IMR-90 (cell line): ENCODE measurements at regions not wholly inside any gene's neighbourhood (a gene's known extent, or its start where the extent isn't known, plus 50 kb on each side); places are given as distances from the start of the nearest gene placed in this dataset.
A peak's percentile ranks its signal among the peaks of the same experiment; 100 is the strongest.

Experiments used
- ATAC-seq: fragments of 200-7000 bp; cut with Tn5 transposase; 2 replicates; pipeline ENCODE4 v1.9.1; 2020; ENCODE audit warnings: low read depth, mild to moderate bottlenecking, moderate library complexity
- BruUV-seq: library from RNA; stranded (reverse); fragments of 400-500 nt; replicated peaks from 2 replicates; lab custom pipeline; 2021; lab: Mats Ljungman, UMichigan
- CTCF ChIA-PET: fragments of 300-600 bp; formaldehyde crosslinking; extraction: SDS; loops from one replicate; lab custom pipeline; 2021; ENCODE audit warnings: antibody characterized with exemption; lab: Yijun Ruan, JAX
- POLR2A ChIA-PET: fragments of 300-600 bp; sonication (Branson Sonifier 250); formaldehyde crosslinking; loops from one replicate; lab custom pipeline; 2022; ENCODE audit warnings: antibody characterized with exemption; ENCODE audit not compliant: unreplicated experiment; lab: Charles Lee
- DNase-seq: peaks from one replicate; pipeline ENCODE4 v3.0.0; 2013
- H2AFZ ChIP-seq: replicated peaks from 2 replicates; pipeline ENCODE3; 2013; ENCODE audit warnings: low read length, mild to moderate bottlenecking; ENCODE audit not compliant: poor library complexity
- H2AK5ac ChIP-seq: 2 replicates; pipeline ENCODE4 v1.6.1; 2013; ENCODE audit warnings: low read depth, low read length, inconsistent platforms
- H2AK9ac ChIP-seq: replicated peaks from 2 replicates; pipeline ENCODE3; 2013; ENCODE audit warnings: mild to moderate bottlenecking, low read depth, low read length, moderate library complexity; ENCODE audit not compliant: poor library complexity
- H2BK120ac ChIP-seq: 2 replicates; pipeline ENCODE4 v1.6.1; 2013; ENCODE audit warnings: low read depth, low read length, inconsistent platforms
- H2BK15ac ChIP-seq: 3 replicates; pipeline ENCODE4 v1.6.1; 2013; ENCODE audit warnings: low read depth, low read length, inconsistent platforms
- H2BK20ac ChIP-seq: 2 replicates; pipeline ENCODE4 v1.6.1; 2013; ENCODE audit warnings: low read depth, mild to moderate bottlenecking, inconsistent platforms, low read length, moderate library complexity
- H2BK5ac ChIP-seq: 2 replicates; pipeline ENCODE4 v1.6.1; 2013; ENCODE audit warnings: mild to moderate bottlenecking, low read depth, low read length, inconsistent platforms; ENCODE audit not compliant: poor library complexity, severe bottlenecking
- H3K14ac ChIP-seq: replicated peaks from 2 replicates; pipeline ENCODE4 v1.6.1; 2013; ENCODE audit warnings: low read depth, low read length, inconsistent platforms
- H3K18ac ChIP-seq: 2 replicates; pipeline ENCODE4 v1.6.1; 2013; ENCODE audit warnings: low read depth, low read length, control low read depth
- H3K23ac ChIP-seq: 2 replicates; pipeline ENCODE4 v1.6.1; 2013; ENCODE audit warnings: low read depth, low read length, inconsistent platforms
- H3K27ac ChIP-seq: 2 replicates; pipeline ENCODE4 v1.5.1; 2013; ENCODE audit warnings: mild to moderate bottlenecking, control low read depth, low read length; ENCODE audit not compliant: insufficient read depth
- H3K27me3 ChIP-seq: 2 replicates; pipeline ENCODE4 v1.6.1; 2013; ENCODE audit warnings: low read length; ENCODE audit not compliant: control insufficient read depth, insufficient read depth
- H3K36me3 ChIP-seq: 2 replicates; pipeline ENCODE4 v1.6.1; 2013; ENCODE audit warnings: low read length, mixed read lengths; ENCODE audit not compliant: control insufficient read depth, insufficient read depth
- H3K4ac ChIP-seq: 2 replicates; pipeline ENCODE4 v1.6.1; 2013; ENCODE audit warnings: low read depth, low read length, inconsistent platforms
- H3K4me1 ChIP-seq: 2 replicates; pipeline ENCODE4 v1.6.1; 2013; ENCODE audit warnings: low read length, mixed read lengths; ENCODE audit not compliant: control insufficient read depth, insufficient read depth
- H3K4me2 ChIP-seq: 2 replicates; pipeline ENCODE4 v1.6.1; 2013; ENCODE audit warnings: low read depth, mild to moderate bottlenecking, control low read depth, low read length, moderate library complexity
- H3K4me3 ChIP-seq: 2 replicates; pipeline ENCODE4 v1.5.1; 2013; ENCODE audit warnings: low read depth, mild to moderate bottlenecking, control low read depth, low read length, moderate library complexity; ENCODE audit not compliant: insufficient read depth
- H3K56ac ChIP-seq: 2 replicates; pipeline ENCODE4 v1.6.1; 2013; ENCODE audit warnings: low read length, inconsistent platforms; ENCODE audit not compliant: insufficient read depth; ENCODE audit errors: extremely low read depth
- H3K79me1 ChIP-seq, 2 experiments: 2 replicates each; pipeline ENCODE4 v1.6.1; 2013; ENCODE audit warnings: low read length in 2 of 2, inconsistent platforms in 1 of 2, low read depth in 1 of 2
- H3K9ac ChIP-seq: 2 replicates; pipeline ENCODE4 v1.6.1; 2013; ENCODE audit warnings: low read depth, low read length, control low read depth
- H3K9me1 ChIP-seq: 2 replicates; pipeline ENCODE4 v1.6.1; 2013; ENCODE audit warnings: low read length, inconsistent platforms; ENCODE audit not compliant: insufficient read depth
- H3K9me3 ChIP-seq: 2 replicates; pipeline ENCODE4 v1.6.1; 2013; ENCODE audit warnings: low read length; ENCODE audit not compliant: control insufficient read depth, insufficient read depth
- H4K20me1 ChIP-seq: 2 replicates; pipeline ENCODE4 v1.6.1; 2013; ENCODE audit warnings: low read length, inconsistent platforms; ENCODE audit not compliant: insufficient read depth
- H4K5ac ChIP-seq: 2 replicates; pipeline ENCODE4 v1.6.1; 2013; ENCODE audit warnings: mild to moderate bottlenecking, low read depth, low read length, control low read depth
- H4K8ac ChIP-seq, 2 experiments: 2 replicates each; pipeline ENCODE4 v1.6.1; 2013; ENCODE audit warnings: low read depth in 2 of 2, low read length in 2 of 2, control low read depth in 1 of 2, inconsistent platforms in 1 of 2
- H4K91ac ChIP-seq: 2 replicates; pipeline ENCODE4 v1.6.1; 2013; ENCODE audit warnings: low read depth, low read length, inconsistent platforms; ENCODE audit not compliant: insufficient read depth
- BHLHE40 ChIP-seq: fragments of 150-350 bp; IDR thresholded peaks from 2 replicates; pipeline ENCODE4 v1.6.1; 2016; ENCODE audit warnings: mild to moderate bottlenecking, low read depth, low read length
- CEBPB ChIP-seq: IDR thresholded peaks from 2 replicates; pipeline ENCODE4 v1.6.1; 2012; ENCODE audit warnings: low read depth, low read length, improper control_type of control experiment
- MAFK ChIP-seq: IDR thresholded peaks from 2 replicates; pipeline ENCODE4 v1.6.1; 2012; ENCODE audit warnings: low read depth, low read length, improper control_type of control experiment
- NFE2L2 ChIP-seq: fragments of 150-350 bp; IDR thresholded peaks from 2 replicates; pipeline ENCODE4 v1.6.1; 2016; ENCODE audit warnings: low read depth, mild to moderate bottlenecking, low read length
- RFX5 ChIP-seq: IDR thresholded peaks from 2 replicates; pipeline ENCODE4 v1.8.0; 2012; ENCODE audit warnings: low read depth, mild to moderate bottlenecking, low read length, moderate library complexity
- WGBS, 2 experiments: methylation state at CpG; one replicate each; pipeline versions ENCODE4 v1.1.5 to v1.1.7; 2013; ENCODE audit warnings: missing lambda C conversion rate in 2 of 2; ENCODE audit not compliant: insufficient read length in 1 of 2; ENCODE audit errors: extremely low coverage in 2 of 2; 5-methylcytosine and 5-hydroxymethylcytosine counted together
- dilution Hi-C: fragments of 300-500 bp; cut with HindIII; formaldehyde crosslinking; loops from one replicate; pipeline ENCODE4 v1.14.3; 2018; ENCODE audit warnings: low sequenced_read_pairs; ENCODE audit not compliant: unreplicated experiment
- in situ Hi-C: fragments of 300-500 bp; cut with MboI; formaldehyde crosslinking; loops from 3 replicates; pipeline ENCODE4 v1.14.3; 2019; ENCODE audit warnings: low sequenced_read_pairs, inconsistent platforms, mixed read lengths
- intact Hi-C: fragments of 100-400 bp; cut with micrococcal nuclease; formaldehyde crosslinking; loops from 2 replicates; pipeline ENCODE4 v1.10.0; 2022

GRCh38 chr6:74170118-74170517 lies 474.1 kb downstream of the CD109 start:
- WGBS, 2 experiments = no CpG with 5 or more reads among the region's 2 CpGs
- no peak overlapping the region; a peak in 1 of 4 replicates for H4K8ac ChIP-seq
- no peak overlapping the region for H3K14ac ChIP-seq
- ATAC-seq = peak; percentile 92
- ChIA-PET CTCF (interaction anchor here (0.7 to 1.7 kb wide), 7 partner anchors 15 to 315 kb away, joined by 3 to 11 read pairs (median 3); no protein-coding TSS in a partner anchor), POLR2A (interaction anchor here (0.7 to 1.4 kb wide), 4 partner anchors 74 to 1036 kb away, joined by 3 to 4 read pairs (median 3); partner anchors contain the start of gene COL12A1)
- H2BK15ac ChIP-seq = no peak overlapping the region
- dilution Hi-C loops (no loop called here), intact Hi-C loops (loop anchor here (2.0 to 5.0 kb wide), 4 partner anchors 79 to 1037 kb away; partner anchors contain the start of gene COL12A1), in situ Hi-C loops (no loop called here)
- H3K36me3 ChIP-seq = no peaks in the 10 kb centered on the region
- peak overlapping the region; percentile 88; the same call in 1 of the 2 replicates for H3K18ac ChIP-seq
- no peaks in the 10 kb centered on the region for H4K20me1 ChIP-seq
- no peak overlapping the region for H3K4ac ChIP-seq
- no peak overlapping the region for H2AFZ ChIP-seq
- H2AK5ac ChIP-seq = no peak overlapping the region; the same call in 1 of the 2 replicates
- no TSS peak for BruUV-seq
- H3K27ac ChIP-seq = peak overlapping the region; percentile 99; the same call in 1 of the 2 replicates
- peaks cover 3% of the 10 kb centered on the region; the same call in 1 of the 2 replicates for H3K9me3 ChIP-seq
- H3K9ac ChIP-seq = no peak overlapping the region
- H3K56ac ChIP-seq = no peak overlapping the region
- H3K4me3 ChIP-seq = no peak overlapping the region
- no peak overlapping the region for H2BK20ac ChIP-seq
- no peak overlapping the region for H4K91ac ChIP-seq
- H3K4me1 ChIP-seq = peaks cover 8% of the 10 kb centered on the region; the same call in 1 of the 2 replicates
- no peaks in the 10 kb centered on the region for H3K27me3 ChIP-seq
- H4K5ac ChIP-seq = peak overlapping the region; percentile 96
- H2BK120ac ChIP-seq = peak overlapping the region; percentile 91; the same call in 1 of the 2 replicates
- TF ChIP-seq BHLHE40 = 0 out of 2 replicates have a peak, but pooled peaks have one; percentile 25
- TF ChIP-seq CEBPB = peak; percentile 70
- TF ChIP-seq RFX5 = peak; percentile 36; the same call in 1 of the 2 replicates
- TF ChIP-seq NFE2L2 = no peak
- TF ChIP-seq MAFK = 0 out of 2 replicates have a peak, but pooled peaks have one; percentile 0
- peak; percentile 99 for DNase-seq
- no peak overlapping the region for H3K4me2 ChIP-seq
- H3K9me1 ChIP-seq = peaks cover 4% of the 10 kb centered on the region
- H2BK5ac ChIP-seq = peak overlapping the region; percentile 92
- H3K23ac ChIP-seq = no peak overlapping the region
- H3K79me1 ChIP-seq = no peaks in the 10 kb centered on the region
- no peak overlapping the region for H2AK9ac ChIP-seq
